MCF 10A (cell line): ENCODE measurements at regions not wholly inside any gene's neighbourhood (a gene's known extent, or its start where the extent isn't known, plus 50 kb on each side); places are given as distances from the start of the nearest gene placed in this dataset.
"Not testable (repeated sequence)": the region's sequence is repeated elsewhere in the genome, so short reads cannot be mapped to it uniquely, and the experiment has no call there.

Experiments used
- BruUV-seq: library from RNA; stranded (reverse); fragments of 400-500 nt; replicated peaks from 2 replicates; lab custom pipeline; 2021; lab: Mats Ljungman, UMichigan
- CTCF ChIA-PET: fragments of 300-600 bp; sonication (Branson Sonifier 250); formaldehyde crosslinking; extraction: SDS; loops from one replicate; lab custom pipeline; 2021; ENCODE audit warnings: antibody characterized with exemption, inconsistent platforms; lab: Yijun Ruan, JAX
- POLR2A ChIA-PET: fragments of 300-600, 350-650 bp; sonication (Branson Sonifier 250); formaldehyde crosslinking; extraction: SDS; loops from one replicate; lab custom pipeline; 2020; ENCODE audit warnings: antibody characterized with exemption, inconsistent platforms; lab: Yijun Ruan, JAX
- DNase-seq: peaks from one replicate; pipeline ENCODE4 v3.0.0-alpha.2; 2018; ENCODE audit not compliant: unreplicated experiment
- H3K27ac Mint-ChIP-seq: one replicate; pipeline ENCODE4 v1.8.0; 2022; ENCODE audit warnings: mild to moderate bottlenecking, low read depth, mixed read lengths; ENCODE audit not compliant: unreplicated experiment
- H3K27me3 Mint-ChIP-seq: one replicate; pipeline ENCODE4 v1.8.0; 2022; ENCODE audit warnings: mixed read lengths; ENCODE audit not compliant: insufficient read depth, unreplicated experiment
- H3K36me3 Mint-ChIP-seq: one replicate; pipeline ENCODE4 v1.8.0; 2022; ENCODE audit warnings: mild to moderate bottlenecking, moderate library complexity, mixed read lengths; ENCODE audit not compliant: insufficient read depth, unreplicated experiment
- H3K4me1 Mint-ChIP-seq: one replicate; pipeline ENCODE4 v1.8.0; 2022; ENCODE audit warnings: mixed read lengths; ENCODE audit not compliant: insufficient read depth, unreplicated experiment
- H3K4me3 Mint-ChIP-seq: one replicate; pipeline ENCODE4 v1.8.0; 2022; ENCODE audit warnings: mild to moderate bottlenecking, moderate library complexity, mixed read lengths; ENCODE audit not compliant: unreplicated experiment
- H3K9me3 Mint-ChIP-seq: one replicate; pipeline ENCODE4 v1.8.0; 2022; ENCODE audit warnings: mixed read lengths; ENCODE audit not compliant: unreplicated experiment
- CTCF ChIP-seq: fragments of 200-600 bp; IDR thresholded peaks from one replicate; pipeline ENCODE4 v1.8.0; 2022; ENCODE audit warnings: antibody characterized with exemption, mild to moderate bottlenecking; ENCODE audit not compliant: unreplicated experiment
- intact Hi-C: fragments of 100-400 bp; cut with micrococcal nuclease; formaldehyde crosslinking; loops from 2 replicates; pipeline ENCODE4 v1.14.1; 2022

DNA sequence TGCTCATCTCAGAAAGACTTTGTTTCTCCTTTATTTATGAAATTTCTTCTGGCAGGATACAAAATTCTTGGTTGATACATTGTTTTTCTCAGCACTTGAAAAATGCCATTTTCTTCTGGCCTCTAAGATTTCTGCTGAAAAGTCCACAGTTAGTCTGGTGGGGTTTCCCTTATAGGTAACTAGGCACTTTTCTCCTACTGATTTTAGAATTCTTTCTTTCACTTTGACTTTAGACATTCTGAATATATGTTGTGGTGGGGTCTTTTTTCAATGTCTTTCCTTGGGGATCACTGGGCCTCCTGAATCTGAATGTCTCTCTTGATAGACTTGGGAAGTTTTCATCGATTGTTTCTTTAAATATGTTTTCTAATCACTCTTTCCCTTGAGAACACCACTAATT, 79.6 kb downstream of the CETN3 start:
- no peaks in the 10 kb centered on the region for H3K4me1 Mint-ChIP-seq
- no peak for DNase-seq
- CTCF ChIA-PET: no interaction called here

GRCh38 chr5:90326995-90327394, 82.6 kb downstream of the CETN3 start:
- Mint-ChIP-seq H3K27ac (no peak overlapping the region), H3K4me3 (no peak overlapping the region), H3K27me3 (peaks cover 55% of the 10 kb centered on the region), H3K9me3 (peaks cover 2% of the 10 kb centered on the region), H3K36me3 (no peaks in the 10 kb centered on the region), H3K4me1 (no peaks in the 10 kb centered on the region)
- intact Hi-C loops: no loop called here
- POLR2A ChIA-PET: no interaction called here
- no TSS peak for BruUV-seq
- CTCF ChIA-PET: interaction anchor here (0.8 kb wide), 1 partner anchor 1322 kb away, joined by 3 read pairs; no protein-coding TSS in a partner anchor
- no peak for TF ChIP-seq CTCF
- DNase-seq: no peak

More for the DNA sequence above, 79.6 kb downstream of the CETN3 start:
- Mint-ChIP-seq H3K27ac (no peak overlapping the region), H3K36me3 (no peaks in the 10 kb centered on the region), H3K9me3 (no peaks in the 10 kb centered on the region), H3K27me3 (peaks cover 41% of the 10 kb centered on the region), H3K4me3 (no peak overlapping the region)
- no peak for TF ChIP-seq CTCF
- POLR2A ChIA-PET: no interaction called here
- intact Hi-C loops: no loop called here
- no TSS peak for BruUV-seq

- CTCF ChIA-PET: no interaction called here
Observed at GRCh38 chr5:90325093-90325492, 84.5 kb downstream of the CETN3 start.

DNA sequence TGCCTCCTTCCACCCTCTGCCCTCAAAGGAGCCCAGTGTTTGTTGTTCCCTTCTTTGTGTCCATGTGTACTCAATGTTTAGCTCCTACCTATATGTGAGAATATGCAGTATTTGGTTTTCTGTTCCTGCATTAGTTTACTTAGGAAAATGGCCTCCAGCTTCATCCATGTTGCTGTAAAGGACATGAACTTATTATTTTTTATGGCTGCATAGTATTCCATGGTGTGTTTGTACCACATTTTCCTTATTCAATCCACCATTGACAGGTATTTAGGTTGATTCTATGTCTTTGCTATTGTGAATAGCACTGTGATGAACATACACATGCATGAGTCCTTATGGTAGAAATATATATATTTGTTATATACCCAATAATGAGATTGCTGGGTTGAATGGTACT, 89.2 kb downstream of the CETN3 start:
- H3K9me3 Mint-ChIP-seq: peaks cover 15% of the 10 kb centered on the region
- intact Hi-C loops, H3K36me3 Mint-ChIP-seq: not testable (repeated sequence)

More at GRCh38 chr5:90325093-90325492, 84.5 kb downstream of the CETN3 start:
- Mint-ChIP-seq H3K9me3 (peaks cover 15% of the 10 kb centered on the region), H3K27me3 (peaks cover 56% of the 10 kb centered on the region), H3K27ac (no peak overlapping the region), H3K36me3 (no peaks in the 10 kb centered on the region), H3K4me1 (no peaks in the 10 kb centered on the region), H3K4me3 (no peak overlapping the region)
- no peak for DNase-seq
- intact Hi-C loops: no loop called here
- POLR2A ChIA-PET: no interaction called here
- no peak for TF ChIP-seq CTCF
- no TSS peak for BruUV-seq

DNA sequence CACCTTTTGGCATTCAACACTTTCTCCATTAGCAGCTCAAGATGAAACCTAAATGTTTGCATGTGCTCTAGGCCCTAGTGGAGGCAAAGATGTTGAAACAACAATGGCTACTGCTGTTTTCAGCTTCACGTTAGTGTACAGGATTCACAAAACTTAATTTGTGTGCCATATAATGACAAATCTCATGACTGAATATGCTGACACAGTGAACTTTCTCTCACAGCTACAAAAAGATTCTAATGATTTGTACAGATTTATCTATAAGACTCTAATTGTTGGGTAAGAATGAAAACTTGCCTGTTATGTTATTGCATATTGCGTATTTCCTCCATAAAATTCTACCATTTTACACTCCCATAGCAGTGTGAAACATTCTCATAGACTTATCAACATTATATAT, 97.5 kb downstream of the CETN3 start:
- H3K36me3 Mint-ChIP-seq: no peaks in the 10 kb centered on the region
- DNase-seq: no peak
- H3K4me3 Mint-ChIP-seq: no peak overlapping the region
- no peaks in the 10 kb centered on the region for H3K9me3 Mint-ChIP-seq
- CTCF ChIA-PET: no interaction called here
- H3K4me1 Mint-ChIP-seq: no peaks in the 10 kb centered on the region
- intact Hi-C loops: no loop called here
- no TSS peak for BruUV-seq
- H3K27ac Mint-ChIP-seq: no peak overlapping the region
- POLR2A ChIA-PET: interaction anchor here (0.6 kb wide), 1 partner anchor 9 kb away, joined by 3 read pairs; no protein-coding TSS in a partner anchor
- peaks cover 36% of the 10 kb centered on the region for H3K27me3 Mint-ChIP-seq
- no peak for TF ChIP-seq CTCF

More for the DNA sequence above, 89.2 kb downstream of the CETN3 start:
- CTCF ChIA-PET, DNase-seq, H3K4me1 Mint-ChIP-seq, H3K27ac Mint-ChIP-seq, H3K4me3 Mint-ChIP-seq, BruUV-seq: not testable (repeated sequence)
- POLR2A ChIA-PET: interaction anchor here (0.7 kb wide), 1 partner anchor 9 kb away, joined by 3 read pairs; no protein-coding TSS in a partner anchor
- peaks cover 68% of the 10 kb centered on the region for H3K27me3 Mint-ChIP-seq
